MCF 10A (cell line): ENCODE measurements at regions not wholly inside any gene's neighbourhood (a gene's known extent, or its start where the extent isn't known, plus 50 kb on each side); places are given as distances from the start of the nearest gene placed in this dataset.
"Not testable (repeated sequence)": the region's sequence is repeated elsewhere in the genome, so short reads cannot be mapped to it uniquely, and the experiment has no call there.

ENCODE experiments used
- BruUV-seq: library from RNA; stranded (reverse); fragments of 400-500 nt; replicated peaks from 2 replicates; lab custom pipeline; 2021; lab: Mats Ljungman, UMichigan
- CTCF ChIA-PET: fragments of 300-600 bp; sonication (Branson Sonifier 250); formaldehyde crosslinking; extraction: SDS; loops from one replicate; lab custom pipeline; 2021; ENCODE audit warnings: antibody characterized with exemption, inconsistent platforms; lab: Yijun Ruan, JAX
- POLR2A ChIA-PET: fragments of 300-600, 350-650 bp; sonication (Branson Sonifier 250); formaldehyde crosslinking; extraction: SDS; loops from one replicate; lab custom pipeline; 2020; ENCODE audit warnings: antibody characterized with exemption, inconsistent platforms; lab: Yijun Ruan, JAX
- DNase-seq: peaks from one replicate; pipeline ENCODE4 v3.0.0-alpha.2; 2018; ENCODE audit not compliant: unreplicated experiment
- H3K27ac Mint-ChIP-seq: one replicate; pipeline ENCODE4 v1.8.0; 2022; ENCODE audit warnings: mild to moderate bottlenecking, low read depth, mixed read lengths; ENCODE audit not compliant: unreplicated experiment
- H3K27me3 Mint-ChIP-seq: one replicate; pipeline ENCODE4 v1.8.0; 2022; ENCODE audit warnings: mixed read lengths; ENCODE audit not compliant: insufficient read depth, unreplicated experiment
- H3K36me3 Mint-ChIP-seq: one replicate; pipeline ENCODE4 v1.8.0; 2022; ENCODE audit warnings: mild to moderate bottlenecking, moderate library complexity, mixed read lengths; ENCODE audit not compliant: insufficient read depth, unreplicated experiment
- H3K4me1 Mint-ChIP-seq: one replicate; pipeline ENCODE4 v1.8.0; 2022; ENCODE audit warnings: mixed read lengths; ENCODE audit not compliant: insufficient read depth, unreplicated experiment
- H3K4me3 Mint-ChIP-seq: one replicate; pipeline ENCODE4 v1.8.0; 2022; ENCODE audit warnings: mild to moderate bottlenecking, moderate library complexity, mixed read lengths; ENCODE audit not compliant: unreplicated experiment
- H3K9me3 Mint-ChIP-seq: one replicate; pipeline ENCODE4 v1.8.0; 2022; ENCODE audit warnings: mixed read lengths; ENCODE audit not compliant: unreplicated experiment
- intact Hi-C: fragments of 100-400 bp; cut with micrococcal nuclease; formaldehyde crosslinking; loops from 2 replicates; pipeline ENCODE4 v1.14.1; 2022
- TF ChIP-seq, protein P1 (sequence below): fragments of 200-600 bp; IDR thresholded peaks from one replicate; pipeline ENCODE4 v1.8.0; 2022; ENCODE audit warnings: antibody characterized with exemption, mild to moderate bottlenecking; ENCODE audit not compliant: unreplicated experiment

DNA sequence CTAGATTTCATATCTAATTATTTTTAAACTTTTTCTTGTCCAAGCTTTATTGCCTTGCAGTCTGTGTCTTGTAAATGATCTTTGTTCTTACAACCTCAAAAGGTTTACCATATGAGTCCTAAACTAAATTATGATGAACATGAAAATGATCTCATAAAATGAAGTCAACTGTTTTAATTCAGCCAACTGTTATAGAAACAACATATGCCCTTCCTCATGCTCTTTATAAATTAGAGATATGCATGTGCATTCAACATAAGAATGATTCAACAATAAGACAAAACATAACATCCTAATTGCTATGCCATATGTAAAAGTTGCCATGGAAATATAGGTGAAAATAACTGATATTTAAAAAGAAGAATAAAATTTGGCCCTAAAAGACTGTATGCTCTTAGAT, 774.4 kb downstream of the LUZP2 start:
- intact Hi-C loops: no loop called here
- TF ChIP-seq, protein P1, sequence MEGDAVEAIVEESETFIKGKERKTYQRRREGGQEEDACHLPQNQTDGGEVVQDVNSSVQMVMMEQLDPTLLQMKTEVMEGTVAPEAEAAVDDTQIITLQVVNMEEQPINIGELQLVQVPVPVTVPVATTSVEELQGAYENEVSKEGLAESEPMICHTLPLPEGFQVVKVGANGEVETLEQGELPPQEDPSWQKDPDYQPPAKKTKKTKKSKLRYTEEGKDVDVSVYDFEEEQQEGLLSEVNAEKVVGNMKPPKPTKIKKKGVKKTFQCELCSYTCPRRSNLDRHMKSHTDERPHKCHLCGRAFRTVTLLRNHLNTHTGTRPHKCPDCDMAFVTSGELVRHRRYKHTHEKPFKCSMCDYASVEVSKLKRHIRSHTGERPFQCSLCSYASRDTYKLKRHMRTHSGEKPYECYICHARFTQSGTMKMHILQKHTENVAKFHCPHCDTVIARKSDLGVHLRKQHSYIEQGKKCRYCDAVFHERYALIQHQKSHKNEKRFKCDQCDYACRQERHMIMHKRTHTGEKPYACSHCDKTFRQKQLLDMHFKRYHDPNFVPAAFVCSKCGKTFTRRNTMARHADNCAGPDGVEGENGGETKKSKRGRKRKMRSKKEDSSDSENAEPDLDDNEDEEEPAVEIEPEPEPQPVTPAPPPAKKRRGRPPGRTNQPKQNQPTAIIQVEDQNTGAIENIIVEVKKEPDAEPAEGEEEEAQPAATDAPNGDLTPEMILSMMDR: no peak
- Mint-ChIP-seq H3K4me3 (no peak overlapping the region), H3K36me3 (no peaks in the 10 kb centered on the region), H3K9me3 (peaks cover 9% of the 10 kb centered on the region), H3K27me3 (no peaks in the 10 kb centered on the region), H3K27ac (no peak overlapping the region), H3K4me1 (no peaks in the 10 kb centered on the region)
- no TSS peak for BruUV-seq
- POLR2A ChIA-PET: no interaction called here
- CTCF ChIA-PET: no interaction called here
- DNase-seq: no peak

DNA sequence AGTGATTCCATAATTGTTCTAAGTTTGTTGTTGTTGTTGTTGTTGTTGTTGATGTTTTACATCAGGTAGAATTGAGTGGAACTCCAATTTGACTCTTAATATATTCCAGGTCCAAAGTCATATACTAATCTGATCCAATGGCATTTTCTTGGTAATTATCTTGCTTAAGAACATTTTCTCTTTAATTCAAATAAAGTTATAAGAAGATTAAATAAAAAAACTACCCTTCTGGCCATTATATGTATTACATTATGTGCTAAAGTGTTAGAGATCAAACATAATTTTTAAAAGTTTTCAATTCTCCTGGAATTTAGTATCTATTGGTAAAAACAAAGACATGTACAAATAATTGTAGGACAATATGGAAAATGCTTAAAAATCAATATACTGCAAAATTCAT, 775.4 kb downstream of the LUZP2 start:
- Mint-ChIP-seq H3K36me3 (no peaks in the 10 kb centered on the region), H3K4me3 (no peak overlapping the region), H3K4me1 (no peaks in the 10 kb centered on the region), H3K27me3 (no peaks in the 10 kb centered on the region), H3K27ac (no peak overlapping the region), H3K9me3 (peaks cover 9% of the 10 kb centered on the region)
- TF ChIP-seq, protein P1: no peak
- BruUV-seq: no TSS peak
- intact Hi-C loops: no loop called here
- DNase-seq: no peak
- ChIA-PET CTCF (no interaction called here), POLR2A (no interaction called here)

DNA sequence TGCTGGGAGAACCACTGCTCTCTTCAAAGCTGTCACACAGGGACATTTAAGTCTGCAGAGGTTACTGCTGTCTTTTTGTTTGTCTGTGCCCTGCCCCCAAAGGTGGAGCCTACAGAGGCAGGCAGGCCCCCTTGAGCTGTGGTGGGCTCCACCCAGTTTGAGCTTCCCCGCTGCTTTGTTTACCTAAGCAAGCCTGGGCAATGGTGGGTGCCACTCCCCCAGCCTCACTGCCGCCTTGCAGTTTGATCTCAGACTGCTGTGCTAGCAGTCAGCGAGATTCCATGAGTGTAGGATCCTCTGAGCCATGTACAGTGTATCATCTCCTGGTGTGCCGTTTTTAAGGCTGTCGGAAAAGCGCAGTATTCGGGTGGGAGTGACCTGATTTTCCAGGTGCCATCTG, 784.0 kb downstream of the LUZP2 start:
- CTCF ChIA-PET, POLR2A ChIA-PET, BruUV-seq, H3K4me3 Mint-ChIP-seq, intact Hi-C loops, DNase-seq, H3K36me3 Mint-ChIP-seq, H3K27ac Mint-ChIP-seq, H3K4me1 Mint-ChIP-seq, H3K27me3 Mint-ChIP-seq: not testable (repeated sequence)
- peaks cover 15% of the 10 kb centered on the region for H3K9me3 Mint-ChIP-seq

DNA sequence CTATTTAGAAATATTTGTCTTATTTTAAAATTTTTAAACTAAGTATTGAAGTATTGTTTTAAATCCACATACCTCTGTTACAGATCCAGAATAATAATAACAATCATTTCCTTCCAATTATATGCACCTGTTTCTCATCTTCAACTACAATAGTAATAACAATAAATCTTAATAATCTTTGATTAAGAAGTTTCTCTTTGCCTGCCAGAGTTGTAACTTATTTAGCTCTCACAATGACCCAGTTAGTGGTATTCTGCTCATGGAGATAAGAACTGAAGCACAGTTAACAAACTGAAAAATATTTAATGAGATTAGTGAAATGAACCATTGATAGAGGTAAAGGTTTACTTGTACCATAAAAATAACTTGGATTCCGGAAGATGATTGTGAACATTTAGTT, 796.3 kb downstream of the LUZP2 start:
- H3K4me1 Mint-ChIP-seq: peaks cover 6% of the 10 kb centered on the region
- H3K27ac Mint-ChIP-seq: no peak overlapping the region
- intact Hi-C loops: no loop called here
- POLR2A ChIA-PET: interaction anchor here (0.7 kb wide), 1 partner anchor 15 kb away, joined by 3 read pairs; no protein-coding TSS in a partner anchor
- no peaks in the 10 kb centered on the region for H3K27me3 Mint-ChIP-seq
- BruUV-seq: no TSS peak
- no peak overlapping the region for H3K4me3 Mint-ChIP-seq
- CTCF ChIA-PET: no interaction called here
- peaks cover 7% of the 10 kb centered on the region for H3K36me3 Mint-ChIP-seq
- no peak for DNase-seq
- peaks cover 13% of the 10 kb centered on the region for H3K9me3 Mint-ChIP-seq
- TF ChIP-seq, protein P1: no peak

DNA sequence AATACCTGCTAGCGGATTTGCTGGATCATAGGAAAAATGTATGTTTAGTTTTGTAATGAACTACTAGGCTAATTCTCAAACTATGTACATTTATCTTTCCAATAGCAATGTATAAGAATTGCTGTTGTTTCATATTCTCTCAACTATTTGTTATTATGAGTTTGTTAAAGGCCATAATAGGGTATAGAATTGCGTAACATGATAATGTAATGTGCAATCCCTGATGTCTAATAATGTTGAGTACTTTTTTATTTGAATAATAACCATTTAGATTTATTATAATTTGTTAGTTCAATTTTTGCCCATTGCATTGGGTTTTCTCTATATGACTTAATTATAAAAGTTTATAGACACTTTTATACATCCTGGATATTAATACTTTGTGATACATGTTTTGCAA, 801.6 kb downstream of the LUZP2 start:
- Mint-ChIP-seq H3K4me3 (no peak overlapping the region), H3K9me3 (peaks cover 6% of the 10 kb centered on the region), H3K4me1 (no peaks in the 10 kb centered on the region), H3K27ac (no peak overlapping the region), H3K27me3 (no peaks in the 10 kb centered on the region), H3K36me3 (no peaks in the 10 kb centered on the region)
- intact Hi-C loops: no loop called here
- ChIA-PET CTCF (no interaction called here), POLR2A (no interaction called here)
- no peak for DNase-seq
- TF ChIP-seq, protein P1: no peak
- BruUV-seq: no TSS peak
